Gastrocnemius medialis (tissue), 4 donors: ENCODE measurements at regions not wholly inside any gene's neighbourhood (a gene's known extent, or its start where the extent isn't known, plus 50 kb on each side); places are given as distances from the start of the nearest gene placed in this dataset.
A peak's percentile ranks its signal among the peaks of the same experiment; 100 is the strongest.

ENCODE experiments used
- ATAC-seq, 2 donors: fragments of 150-250 bp; one replicate each; pipeline ENCODE4 v1.9.1; 2016
- DNase-seq, 2 donors: peaks; one replicate each; pipeline ENCODE4 v3.0.0-alpha.2; 2019
- H3K27ac ChIP-seq, 4 donors: fragments of 200-600 bp; sonication (generic); 1 replicate in 1 of 4; 2 replicates in 3 of 4; pipeline ENCODE4 v1.5.1; 2016 to 2018; ENCODE audit warnings: mild to moderate bottlenecking in 2 of 4, moderate library complexity in 1 of 4
- H3K27me3 ChIP-seq, 3 donors: fragments of 200-600 bp; sonication (generic) in 2 of 3; 1 replicate in 1 of 3; 2 replicates in 2 of 3; pipeline versions ENCODE4 v1.5.1 to v1.6.0; 2016 to 2019; ENCODE audit warnings: mild to moderate bottlenecking in 1 of 3, moderate library complexity in 1 of 3
- H3K36me3 ChIP-seq, 2 donors: fragments of 200-600 bp; sonication (generic) in 1 of 2; one replicate each; pipeline ENCODE4 v1.5.1; 2017 to 2018
- H3K4me1 ChIP-seq, 2 donors: fragments of 200-600 bp; sonication (generic) in 1 of 2; one replicate each; pipeline ENCODE4 v1.5.1; 2016 to 2017; ENCODE audit warnings: mild to moderate bottlenecking in 2 of 2
- H3K4me3 ChIP-seq, 4 donors: fragments of 200-600 bp; sonication (generic) in 3 of 4; 1 replicate in 1 of 4; 2 replicates in 3 of 4; pipeline ENCODE4 v1.5.1; 2016 to 2019; ENCODE audit warnings: mild to moderate bottlenecking in 2 of 4
- H3K9me3 ChIP-seq, 3 donors: fragments of 200-600 bp; sonication (generic) in 2 of 3; 1 replicate in 1 of 3; 2 replicates in 2 of 3; pipeline ENCODE4 v1.5.1; 2016 to 2019
- CTCF ChIP-seq, 5 experiments: fragments of 450-650 bp in 3 of 5; fragments of 200-600 bp in 2 of 5; sonication (generic) in 2 of 5; IDR thresholded peaks in 4 of 5; conservative IDR thresholded peaks in 1 of 5; 1 replicate in 4 of 5; 2 replicates in 1 of 5; pipeline ENCODE4 v1.5.1; 2016 to 2019; ENCODE audit warnings: antibody characterized with exemption in 5 of 5, mild to moderate bottlenecking in 3 of 5, moderate library complexity in 3 of 5
- POLR2A ChIP-seq, 2 donors: fragments of 450-650 bp; IDR thresholded peaks; one replicate each; pipeline ENCODE4 v1.6.1; 2017; ENCODE audit warnings: antibody characterized with exemption in 2 of 2, mild to moderate bottlenecking in 2 of 2, moderate library complexity in 2 of 2
- in situ Hi-C, 4 donors: fragments of 200-750 bp; cut with MboI; loops; one replicate each; pipeline versions ENCODE4 v1.15.0 to v1.8.0; 2017; ENCODE audit warnings: low sequenced_read_pairs in 4 of 4
- intact Hi-C: fragments of 100-400 bp; cut with DNase I; formaldehyde crosslinking; loops from one replicate; pipeline ENCODE4 v1.15.1; 2023; ENCODE audit warnings: low total_unique reads

- in situ Hi-C loops, result no loop called here
- no peak overlapping the region for H3K27ac ChIP-seq
- peaks cover 0 to 8% (median 0%) of the 10 kb centered on the region in 3 donors for H3K27me3 ChIP-seq
- no peaks in the 10 kb centered on the region for H3K4me1 ChIP-seq
- ATAC-seq (peak in 1 of 2 donors; percentile 36), DNase-seq (no peak)
- intact Hi-C loops, result no loop called here
- no peak overlapping the region for H3K4me3 ChIP-seq
- no peaks in the 10 kb centered on the region for H3K9me3 ChIP-seq
- H3K36me3 ChIP-seq, result no peaks in the 10 kb centered on the region
- TF ChIP-seq CTCF (IDR thresholded peaks at IDR 0.05 in 4 of 5, conservative IDR thresholded peaks at IDR 0.05 in 1 of 5), result no peak
- TF ChIP-seq POLR2A (IDR thresholded peaks at IDR 0.05), result no peak
Measured at GRCh38 chr18:24656551-24657443, 196.4 kb downstream of the HRH4 start.

- no peak for ATAC-seq
- H3K27ac ChIP-seq, result no peak overlapping the region
Measured at GRCh38 chr18:24657444-24657842, 197.0 kb downstream of the HRH4 start.

GRCh38 chr18:24658302-24658701, 197.9 kb downstream of the HRH4 start:
- no peaks in the 10 kb centered on the region for H3K9me3 ChIP-seq
- H3K27ac ChIP-seq, result no peak overlapping the region
- no peak overlapping the region for H3K4me3 ChIP-seq
- no peaks in the 10 kb centered on the region for H3K4me1 ChIP-seq
- no peak for ATAC-seq
- H3K36me3 ChIP-seq, result no peaks in the 10 kb centered on the region
- DNase-seq, result no peak
- no peak for TF ChIP-seq POLR2A (IDR thresholded peaks at IDR 0.05)
- TF ChIP-seq CTCF (IDR thresholded peaks at IDR 0.05 in 4 of 5, conservative IDR thresholded peaks at IDR 0.05 in 1 of 5), result no peak
- intact Hi-C loops, result no loop called here
- H3K27me3 ChIP-seq, result peaks cover 0 to 8% (median 0%) of the 10 kb centered on the region in 3 donors
- in situ Hi-C loops, result no loop called here

More at GRCh38 chr18:24657444-24657842, 197.0 kb downstream of the HRH4 start:
- intact Hi-C loops (no loop called here), in situ Hi-C loops (no loop called here)
- no peak for DNase-seq
- no peaks in the 10 kb centered on the region for H3K4me1 ChIP-seq
- H3K27me3 ChIP-seq, result peaks cover 0 to 8% (median 0%) of the 10 kb centered on the region in 3 donors
- no peak overlapping the region for H3K4me3 ChIP-seq
- TF ChIP-seq CTCF (IDR thresholded peaks at IDR 0.05 in 4 of 5, conservative IDR thresholded peaks at IDR 0.05 in 1 of 5) (no peak), POLR2A (IDR thresholded peaks at IDR 0.05) (no peak)
- no peaks in the 10 kb centered on the region for H3K36me3 ChIP-seq
- no peaks in the 10 kb centered on the region for H3K9me3 ChIP-seq

GRCh38 chr18:24659827-24660720, 199.6 kb downstream of the HRH4 start:
- Histone ChIP-seq H3K27ac (peak overlapping the region; percentile 22 to 55 (median 48)), H3K4me1 (no peaks in the 10 kb centered on the region), H3K9me3 (no peaks in the 10 kb centered on the region), H3K36me3 (no peaks in the 10 kb centered on the region), H3K27me3 (peaks cover 0 to 8% (median 0%) of the 10 kb centered on the region in 3 donors), H3K4me3 (peak overlapping the region; percentile 35 to 54 (median 46))
- TF ChIP-seq CTCF (IDR thresholded peaks at IDR 0.05 in 4 of 5, conservative IDR thresholded peaks at IDR 0.05 in 1 of 5), result no peak
- TF ChIP-seq POLR2A (IDR thresholded peaks at IDR 0.05), result no peak
- intact Hi-C loops, result no loop called here
- DNase-seq, result peak in 1 of 2 donors; percentile 29
- peak; percentile 47 to 51 for ATAC-seq
- in situ Hi-C loops, result no loop called here
